ENCODE measurements at regions not wholly inside any gene's neighbourhood (a gene's known extent, or its start where the extent isn't known, plus 50 kb on each side); places are given as distances from the start of the nearest gene placed in this dataset.
"Not testable (repeated sequence)": the region's sequence is repeated elsewhere in the genome, so short reads cannot be mapped to it uniquely, and the experiment has no call there.

GRCh38 chrX:903116-903515, 272.5 kb downstream of the SHOX start:
- H3K36me3 Mint-ChIP-seq (ENCODE audit: low read depth, unreplicated experiment) = peaks cover 6% of the 10 kb centered on the region
- no peak for DNase-seq (ENCODE audit: low spot score)
- H3K27me3 Mint-ChIP-seq (ENCODE audit: unreplicated experiment) = peaks cover 13% of the 10 kb centered on the region
- H3K4me1 Mint-ChIP-seq (ENCODE audit: unreplicated experiment) = no peaks in the 10 kb centered on the region
- H3K9me3 Mint-ChIP-seq (ENCODE audit: unreplicated experiment) = peaks cover 23% of the 10 kb centered on the region
- H3K27ac Mint-ChIP-seq (ENCODE audit: unreplicated experiment) = no peak overlapping the region
- H3K4me3 Mint-ChIP-seq (ENCODE audit: unreplicated experiment) = no peak overlapping the region
- TF ChIP-seq CTCF (IDR thresholded peaks at IDR 0.05; ENCODE audit: unreplicated experiment) = no peak

- H3K4me1 Mint-ChIP-seq (ENCODE audit: unreplicated experiment) = no peaks in the 10 kb centered on the region
- no peak overlapping the region for H3K27ac Mint-ChIP-seq (ENCODE audit: unreplicated experiment)
- H3K27me3 Mint-ChIP-seq (ENCODE audit: unreplicated experiment) = peaks cover 12% of the 10 kb centered on the region
- TF ChIP-seq CTCF (IDR thresholded peaks at IDR 0.05; ENCODE audit: unreplicated experiment) = no peak
- H3K36me3 Mint-ChIP-seq (ENCODE audit: low read depth, unreplicated experiment) = peaks cover 14% of the 10 kb centered on the region
- H3K4me3 Mint-ChIP-seq (ENCODE audit: unreplicated experiment) = no peak overlapping the region
- DNase-seq (ENCODE audit: low spot score) = no peak
- peaks cover 31% of the 10 kb centered on the region for H3K9me3 Mint-ChIP-seq (ENCODE audit: unreplicated experiment)
Observed at GRCh38 chrX:896256-896655, 265.7 kb downstream of the SHOX start.

- DNase-seq (ENCODE audit: low spot score) = no peak
- Mint-ChIP-seq H3K4me3 (ENCODE audit: unreplicated experiment) (no peak overlapping the region), H3K9me3 (ENCODE audit: unreplicated experiment) (peaks cover 38% of the 10 kb centered on the region), H3K27ac (ENCODE audit: unreplicated experiment) (no peak overlapping the region), H3K36me3 (ENCODE audit: low read depth, unreplicated experiment) (peaks cover 18% of the 10 kb centered on the region), H3K27me3 (ENCODE audit: unreplicated experiment) (peaks cover 8% of the 10 kb centered on the region), H3K4me1 (ENCODE audit: unreplicated experiment) (no peaks in the 10 kb centered on the region)
- TF ChIP-seq CTCF (IDR thresholded peaks at IDR 0.05; ENCODE audit: unreplicated experiment) = no peak
Observed at GRCh38 chrX:889966-890651, 259.5 kb downstream of the SHOX start.

- H3K27ac Mint-ChIP-seq (ENCODE audit: unreplicated experiment); DNase-seq (ENCODE audit: low spot score); H3K4me1 Mint-ChIP-seq (ENCODE audit: unreplicated experiment); H3K4me3 Mint-ChIP-seq (ENCODE audit: unreplicated experiment): not testable (repeated sequence)
- Mint-ChIP-seq H3K27me3 (ENCODE audit: unreplicated experiment) (peaks cover 11% of the 10 kb centered on the region), H3K9me3 (ENCODE audit: unreplicated experiment) (peaks cover 56% of the 10 kb centered on the region), H3K36me3 (ENCODE audit: low read depth, unreplicated experiment) (peaks cover 30% of the 10 kb centered on the region)
Observed at GRCh38 chrX:887724-888123, 257.1 kb downstream of the SHOX start.

GRCh38 chrX:883588-883987, 253.0 kb downstream of the SHOX start:
- no peak overlapping the region for H3K27ac Mint-ChIP-seq (ENCODE audit: unreplicated experiment)
- H3K4me3 Mint-ChIP-seq (ENCODE audit: unreplicated experiment) = no peak overlapping the region
- no peak for DNase-seq (ENCODE audit: low spot score)
- peaks cover 30% of the 10 kb centered on the region for H3K36me3 Mint-ChIP-seq (ENCODE audit: low read depth, unreplicated experiment)
- H3K9me3 Mint-ChIP-seq (ENCODE audit: unreplicated experiment) = peaks cover 57% of the 10 kb centered on the region
- H3K27me3 Mint-ChIP-seq (ENCODE audit: unreplicated experiment) = peaks cover 9% of the 10 kb centered on the region
- TF ChIP-seq CTCF (IDR thresholded peaks at IDR 0.05; ENCODE audit: unreplicated experiment) = no peak
- no peaks in the 10 kb centered on the region for H3K4me1 Mint-ChIP-seq (ENCODE audit: unreplicated experiment)

GRCh38 chrX:879756-880698, 249.4 kb downstream of the SHOX start:
- H3K4me1 Mint-ChIP-seq (ENCODE audit: unreplicated experiment); H3K4me3 Mint-ChIP-seq (ENCODE audit: unreplicated experiment); H3K27ac Mint-ChIP-seq (ENCODE audit: unreplicated experiment); H3K27me3 Mint-ChIP-seq (ENCODE audit: unreplicated experiment); DNase-seq (ENCODE audit: low spot score): not testable (repeated sequence)
- H3K36me3 Mint-ChIP-seq (ENCODE audit: low read depth, unreplicated experiment) = peaks cover 20% of the 10 kb centered on the region
- peaks cover 41% of the 10 kb centered on the region for H3K9me3 Mint-ChIP-seq (ENCODE audit: unreplicated experiment)

Data from endothelial cell (in vitro differentiated cells).